ENCODE measurements at regions not wholly inside any gene's neighbourhood (a gene's known extent, or its start where the extent isn't known, plus 50 kb on each side); places are given as distances from the start of the nearest gene placed in this dataset.
"Not testable (repeated sequence)": the region's sequence is repeated elsewhere in the genome, so short reads cannot be mapped to it uniquely, and the experiment has no call there.

DNA sequence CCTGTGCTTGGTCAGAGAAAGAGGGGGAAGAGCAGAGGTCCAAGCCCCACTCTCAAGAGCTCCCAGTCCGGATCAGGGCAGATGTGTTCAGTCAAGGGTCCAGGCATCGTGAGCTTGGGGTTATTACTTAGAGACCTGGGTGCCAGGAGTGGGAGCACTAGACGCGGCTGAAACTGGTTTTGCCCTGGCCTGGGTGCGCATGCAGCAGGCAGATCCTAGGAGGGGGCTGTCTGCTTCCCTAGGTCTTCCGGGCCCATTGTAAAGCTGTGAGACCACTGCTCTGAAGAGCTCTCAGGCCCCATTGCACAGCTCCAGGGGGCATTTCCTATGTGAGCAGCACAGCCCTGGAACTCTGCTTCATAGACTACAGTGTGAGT is 204.9 kb upstream of the LINGO1 start:
- DNase-seq: no peak

- DNase-seq: no peak
These were observed 204.4 kb upstream of the LINGO1 start for GRCh38 chr15:77836906-77837648.

- DNase-seq: no peak
These were observed 203.5 kb upstream of the LINGO1 start for GRCh38 chr15:77836121-77836692.

DNA sequence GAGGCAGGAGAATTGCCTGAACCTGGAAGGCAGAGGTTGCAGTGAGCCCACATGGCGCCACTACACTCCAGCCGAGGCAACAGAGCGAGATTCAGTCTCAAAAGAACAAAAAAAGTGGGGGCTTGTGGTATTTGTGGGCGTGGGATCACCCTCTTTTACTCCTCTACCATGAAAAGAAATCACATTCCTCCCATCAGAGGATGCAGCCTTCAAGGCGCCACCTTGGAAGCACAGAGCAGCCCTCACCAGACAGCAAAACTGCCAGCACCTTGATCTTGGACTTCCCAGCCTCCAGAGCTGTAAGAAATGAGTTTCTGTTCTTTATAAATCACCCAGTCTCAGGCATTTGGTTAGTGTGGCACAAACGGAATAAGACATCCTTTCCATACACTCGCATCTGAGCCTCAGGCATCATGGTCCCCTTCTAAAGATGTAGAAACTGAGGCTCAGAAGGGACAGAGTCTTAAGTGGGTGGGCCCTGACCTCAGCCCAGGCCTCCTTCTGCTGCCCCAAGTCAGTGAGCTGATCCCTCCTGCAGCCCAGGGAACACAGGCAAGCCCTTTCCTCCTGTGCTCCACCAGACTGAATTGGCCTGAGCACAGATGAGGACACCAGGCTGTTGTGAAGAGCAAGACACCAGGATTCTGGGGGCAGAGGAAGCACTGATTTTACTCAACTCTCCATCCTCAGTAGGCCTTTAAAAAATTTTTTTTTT is 201.7 kb upstream of the LINGO1 start:
- no peak for DNase-seq

DNA sequence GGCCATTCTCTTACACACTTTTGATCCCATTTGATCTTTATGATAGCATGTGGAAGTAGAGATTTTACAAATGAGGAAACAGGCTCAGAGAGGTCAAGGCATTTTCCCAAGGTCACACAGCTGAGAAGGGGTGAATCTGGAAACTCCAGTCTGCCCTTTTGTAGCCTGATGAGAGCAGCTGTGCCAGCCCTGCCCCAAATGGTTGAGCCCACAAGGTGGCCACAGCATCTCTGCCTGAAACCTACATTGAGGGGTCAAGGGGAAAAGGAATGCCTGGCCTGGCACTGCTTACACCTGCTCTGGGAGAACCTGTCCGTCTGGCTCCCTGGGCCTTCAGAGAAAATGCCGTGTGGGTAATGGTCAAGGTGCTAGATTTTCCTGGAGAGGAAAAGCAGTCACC is 200.2 kb upstream of the LINGO1 start:
- DNase-seq: no peak

- DNase-seq: no peak
These were observed 199.3 kb upstream of the LINGO1 start for GRCh38 chr15:77831986-77832385.

DNA sequence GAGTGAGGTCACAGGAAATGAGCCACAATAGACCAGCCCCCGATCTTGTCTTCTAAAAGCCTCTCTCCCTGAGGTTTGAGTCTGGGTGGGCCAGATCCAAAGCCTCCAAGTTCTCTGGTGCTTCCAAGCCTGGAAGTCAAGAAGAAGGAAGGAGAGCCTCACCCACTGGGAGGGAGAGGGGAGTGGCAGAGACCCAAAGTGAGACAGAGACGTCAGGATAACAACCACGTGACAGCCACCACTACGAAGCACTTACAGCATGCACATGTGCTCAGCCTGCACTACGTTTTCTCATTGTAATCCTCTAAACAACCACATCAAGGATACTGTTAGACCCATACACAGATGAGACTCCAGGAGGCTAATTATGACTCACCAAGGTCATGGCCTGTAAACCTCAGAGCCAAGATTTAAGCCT is 197.3 kb upstream of the LINGO1 start:
- DNase-seq: no peak

- DNase-seq: not testable (repeated sequence)
These were observed 196.6 kb upstream of the LINGO1 start for GRCh38 chr15:77829331-77829730.

GRCh38 chr15:77827860-77828259 is 195.1 kb upstream of the LINGO1 start:
- DNase-seq: no peak

GRCh38 chr15:77826006-77826695 is 193.4 kb upstream of the LINGO1 start:
- no peak for DNase-seq

DNA sequence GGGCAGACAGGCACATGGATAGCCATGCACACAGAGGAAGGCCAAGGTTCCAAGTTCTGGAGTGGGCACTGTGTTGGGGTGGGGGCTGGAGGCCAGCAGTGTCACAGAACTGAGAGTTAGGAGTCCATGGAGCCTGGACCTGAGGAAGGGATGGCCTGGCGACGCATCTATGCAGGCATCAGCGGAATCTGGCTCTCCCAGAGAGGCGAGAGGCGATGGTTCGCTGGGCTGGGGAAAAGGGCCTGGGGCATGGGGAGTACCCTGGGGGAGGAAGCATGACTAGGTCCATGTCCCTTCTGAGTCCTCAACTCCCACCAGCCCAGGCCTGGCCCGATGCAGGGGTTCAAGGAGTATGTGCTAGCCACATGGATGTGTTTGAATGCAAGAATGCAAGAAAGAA is 192.8 kb upstream of the LINGO1 start:
- no peak for DNase-seq

DNA sequence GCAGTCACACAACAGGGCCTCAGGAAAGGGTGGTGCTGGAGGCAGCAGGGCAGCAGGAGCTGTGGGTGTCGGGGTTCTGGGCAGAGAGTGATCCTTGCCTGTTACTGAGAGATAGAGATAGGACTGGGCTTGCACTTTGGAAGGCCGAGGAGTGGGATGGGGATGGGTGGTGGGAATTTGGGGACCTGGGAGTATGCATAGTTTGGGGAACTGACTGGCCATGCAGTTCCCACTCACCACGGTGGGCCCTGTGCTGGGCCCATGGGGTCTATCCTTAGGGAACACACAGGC is 192.5 kb upstream of the LINGO1 start:
- DNase-seq: no peak

- DNase-seq: no peak
These were observed 191.9 kb upstream of the LINGO1 start for GRCh38 chr15:77824361-77825251.

GRCh38 chr15:77823736-77824135 is 191.0 kb upstream of the LINGO1 start:
- no peak for DNase-seq

DNA sequence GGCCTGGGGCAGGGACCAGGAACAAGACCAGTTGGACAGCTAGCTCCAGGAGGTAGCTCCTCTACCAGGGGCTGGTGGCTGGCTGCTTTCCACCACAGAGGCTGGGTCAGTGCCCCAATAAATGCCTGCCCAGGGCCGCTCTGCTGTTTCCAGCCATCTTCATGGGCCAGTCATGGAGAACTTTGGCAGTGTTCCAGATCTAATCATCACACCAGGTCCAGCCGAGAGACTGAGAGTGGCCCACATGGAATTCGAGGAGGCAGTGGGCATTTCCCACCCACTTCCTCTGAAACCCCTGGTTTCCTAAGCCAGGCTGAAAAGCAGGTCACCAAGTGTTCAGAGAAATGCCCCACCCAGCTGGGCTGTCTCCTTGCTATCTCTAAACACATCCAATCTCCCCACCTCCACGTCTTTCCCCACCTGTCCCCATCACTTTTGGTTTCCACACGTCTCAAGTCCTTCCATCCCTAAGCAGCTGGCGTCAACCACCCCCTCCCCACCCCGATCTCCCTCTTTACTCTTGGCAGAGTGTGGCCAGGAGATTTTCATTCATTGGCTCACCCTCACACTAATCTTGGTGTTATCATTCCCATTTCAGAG is 190.0 kb upstream of the LINGO1 start:
- no peak for DNase-seq

GRCh38 chr15:77821959-77822256 is 189.2 kb upstream of the LINGO1 start:
- DNase-seq: no peak

GRCh38 chr15:77821188-77821958 is 188.7 kb upstream of the LINGO1 start:
- DNase-seq: no peak

DNA sequence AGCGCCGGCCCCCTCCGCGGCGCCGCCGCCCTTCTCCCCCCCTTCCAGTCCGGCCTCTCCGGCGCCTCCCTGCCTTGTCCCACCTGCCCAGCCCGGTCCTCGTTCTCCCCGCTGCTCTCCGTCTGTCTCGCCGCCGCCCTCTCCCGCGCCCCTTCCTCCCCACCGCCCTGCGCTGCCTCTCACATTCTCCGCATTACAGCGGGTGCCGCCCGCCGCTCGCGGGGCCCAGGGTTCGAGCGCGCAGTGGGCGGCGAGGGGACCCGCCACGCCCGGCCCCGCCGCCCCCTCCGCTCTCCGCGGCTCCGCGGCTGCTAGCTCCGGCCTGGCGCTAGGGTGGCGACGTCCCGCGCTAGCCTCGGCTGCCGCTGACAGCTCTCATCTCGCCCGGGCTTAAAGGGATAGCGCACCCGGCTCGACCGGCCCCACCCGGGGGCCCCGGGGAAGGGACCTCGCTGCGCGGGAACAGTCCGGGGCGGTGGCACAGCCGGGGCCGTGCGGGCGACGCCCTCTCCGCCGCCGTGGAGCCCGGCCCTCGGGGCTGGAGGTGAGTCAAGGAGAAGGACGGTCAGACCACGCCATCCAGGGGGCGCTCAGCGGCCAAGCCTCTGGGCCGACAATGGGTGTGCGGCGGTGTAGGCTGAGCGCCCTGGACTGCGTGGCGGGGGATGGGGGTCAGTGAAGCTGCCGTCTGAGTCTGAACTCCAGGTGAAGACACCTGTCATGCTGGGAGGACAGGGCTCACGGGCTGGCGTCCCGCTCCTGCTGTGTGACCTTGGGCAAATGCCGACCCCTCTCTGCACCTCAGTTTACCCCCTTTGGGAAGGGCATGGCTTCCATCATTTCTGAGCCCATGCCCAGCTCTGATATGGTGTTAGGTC is 187.4 kb upstream of the LINGO1 start:
- no peak for DNase-seq

DNA sequence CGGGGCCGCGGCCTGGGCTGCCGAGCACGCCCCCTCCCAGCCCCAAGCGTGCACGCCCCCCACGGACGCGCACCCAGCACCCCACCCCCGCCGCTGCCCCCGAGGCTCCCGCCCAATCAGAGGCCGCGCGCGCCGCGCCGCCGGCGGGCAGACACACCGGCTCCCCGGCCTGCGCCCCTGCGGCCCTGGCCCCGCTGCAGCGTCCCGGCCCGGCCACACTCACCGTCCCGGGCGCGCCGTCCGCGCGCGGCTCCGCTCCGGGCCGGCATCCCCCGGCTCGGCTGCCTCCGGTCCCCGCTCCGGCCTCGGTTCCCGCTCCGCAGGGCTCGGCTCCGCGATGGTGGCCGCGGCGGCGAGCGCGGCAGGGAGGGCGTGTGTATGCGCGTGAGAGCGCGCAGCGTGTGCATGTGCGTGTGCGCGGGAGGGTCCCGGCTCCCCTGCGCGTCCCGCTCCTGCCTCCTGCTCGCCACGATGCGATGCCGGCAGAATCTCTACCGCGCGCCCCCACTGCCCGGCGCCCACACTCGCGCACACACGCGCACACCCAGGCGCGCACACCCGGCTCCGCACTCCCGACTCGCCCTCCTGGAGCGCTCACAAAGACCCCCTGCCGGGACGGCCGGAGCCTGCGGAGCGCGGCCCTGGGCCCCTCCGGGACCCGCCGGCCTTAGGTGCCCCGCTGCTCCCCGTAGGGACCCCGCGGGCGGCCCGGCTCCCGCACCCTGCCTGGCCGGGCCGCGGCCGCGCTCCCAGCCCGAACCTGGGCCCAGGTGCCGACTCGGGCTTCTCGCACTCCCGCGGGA is 186.5 kb upstream of the LINGO1 start:
- no peak for DNase-seq

DNA sequence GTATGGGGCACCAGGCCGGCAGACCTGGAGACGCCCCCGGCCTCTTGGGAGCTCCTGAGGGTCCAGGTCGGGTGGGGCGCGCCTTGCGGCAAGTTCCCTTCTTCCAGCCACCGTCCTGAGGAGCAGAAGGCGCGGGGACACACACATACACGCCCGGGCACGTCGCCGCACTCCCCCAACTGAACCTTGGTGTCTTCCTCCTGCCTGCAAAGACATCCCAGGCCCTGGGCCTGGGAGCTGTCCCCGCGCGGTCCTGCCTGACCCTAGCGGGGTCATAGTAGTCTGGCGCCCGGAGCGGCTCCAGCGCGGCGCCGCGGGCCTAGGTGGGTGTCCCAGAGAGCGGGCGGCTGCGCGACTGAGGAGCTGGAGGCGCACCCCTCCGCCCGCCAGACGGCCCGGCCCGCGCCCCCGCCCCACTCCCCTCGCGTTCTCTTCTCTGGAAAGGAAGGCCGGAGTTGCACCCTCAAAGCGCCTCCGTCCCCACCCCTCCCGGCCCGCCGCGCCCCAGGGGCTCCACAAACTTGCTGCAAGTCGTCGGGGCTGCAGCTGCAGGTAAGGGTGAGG is 185.9 kb upstream of the LINGO1 start:
- no peak for DNase-seq
